Stimulated activated naive CD8-positive, alpha-beta T cell treated with anti-CD3 and anti-CD28 coated beads, Interleukin-15, amount 100 ng/mL, for 72 hours (primary cell): ENCODE measurements at regions not wholly inside any gene's neighbourhood (a gene's known extent, or its start where the extent isn't known, plus 50 kb on each side); places are given as distances from the start of the nearest gene placed in this dataset.
"Not testable (repeated sequence)": the region's sequence is repeated elsewhere in the genome, so short reads cannot be mapped to it uniquely, and the experiment has no call there.

Source experiments
- ATAC-seq: fragments of 150-1000 bp; cut with Tn5 transposase; 2 replicates; pipeline ENCODE4 v1.10.0; 2021; ENCODE audit warnings: mild to moderate bottlenecking, moderate library complexity
- DNase-seq, 2 donors: peaks; one replicate each; pipeline ENCODE4 v3.0.0; 2021 to 2022
- H3K27ac Mint-ChIP-seq, 2 donors: one replicate each; pipeline ENCODE4 v1.8.0; 2022; ENCODE audit warnings: mild to moderate bottlenecking in 2 of 2, mixed read lengths in 2 of 2, moderate library complexity in 2 of 2
- H3K27me3 Mint-ChIP-seq: one replicate; pipeline ENCODE4 v1.8.0; 2022; ENCODE audit warnings: mixed read lengths
- H3K4me1 Mint-ChIP-seq: one replicate; pipeline ENCODE4 v1.8.0; 2022; ENCODE audit warnings: mild to moderate bottlenecking, mixed read lengths
- H3K4me3 Mint-ChIP-seq, 2 donors: one replicate each; pipeline ENCODE4 v1.8.0; 2022; ENCODE audit warnings: mild to moderate bottlenecking in 2 of 2, mixed read lengths in 2 of 2, moderate library complexity in 1 of 2
- H3K9me3 Mint-ChIP-seq, 2 donors: one replicate each; pipeline ENCODE4 v1.8.0; 2022; ENCODE audit warnings: mixed read lengths in 2 of 2

GRCh38 chr20:29871816-29872215 is 1385.6 kb upstream of the DEFB115 start:
- not testable (repeated sequence) for H3K27me3 Mint-ChIP-seq, ATAC-seq, DNase-seq, H3K4me3 Mint-ChIP-seq, H3K4me1 Mint-ChIP-seq, H3K27ac Mint-ChIP-seq
- H3K9me3 Mint-ChIP-seq = peaks cover 18 to 53% of the 10 kb centered on the region in 2 donors

- Mint-ChIP-seq H3K4me3 (no peak overlapping the region), H3K27me3 (no peaks in the 10 kb centered on the region)
- peak in 1 of 2 donors; percentile 38 for DNase-seq
These were observed 1383.5 kb upstream of the DEFB115 start for GRCh38 chr20:29873946-29874345.

GRCh38 chr20:29874476-29875202 is 1382.8 kb upstream of the DEFB115 start:
- no peak for ATAC-seq
- H3K27ac Mint-ChIP-seq = no peak overlapping the region
- H3K27me3 Mint-ChIP-seq = no peaks in the 10 kb centered on the region
- DNase-seq = no peak
- H3K9me3 Mint-ChIP-seq = peaks cover 27 to 59% of the 10 kb centered on the region in 2 donors
- no peak overlapping the region for H3K4me3 Mint-ChIP-seq
- H3K4me1 Mint-ChIP-seq = no peaks in the 10 kb centered on the region

More at GRCh38 chr20:29873946-29874345, 1383.5 kb upstream of the DEFB115 start:
- Mint-ChIP-seq H3K9me3 (peaks cover 29 to 63% of the 10 kb centered on the region in 2 donors), H3K27ac (no peak overlapping the region), H3K4me1 (no peaks in the 10 kb centered on the region)
- no peak for ATAC-seq

GRCh38 chr20:29875321-29876083 is 1382.0 kb upstream of the DEFB115 start:
- peaks cover 25 to 60% of the 10 kb centered on the region in 2 donors for H3K9me3 Mint-ChIP-seq
- H3K27ac Mint-ChIP-seq = peak overlapping the region in 1 of 2 donors; percentile 5
- ATAC-seq = peak; percentile 51
- DNase-seq, H3K4me1 Mint-ChIP-seq, H3K4me3 Mint-ChIP-seq, H3K27me3 Mint-ChIP-seq: not testable (repeated sequence)

- not testable (repeated sequence) for H3K27me3 Mint-ChIP-seq, DNase-seq, H3K4me1 Mint-ChIP-seq
- Mint-ChIP-seq H3K4me3 (peak overlapping the region in 1 of 2 donors; percentile 4), H3K27ac (peak overlapping the region in 1 of 2 donors; percentile 84), H3K9me3 (peaks cover 25 to 63% of the 10 kb centered on the region in 2 donors)
- peak; percentile 51 for ATAC-seq
These were observed 1381.2 kb upstream of the DEFB115 start for GRCh38 chr20:29876084-29876910.

GRCh38 chr20:29876911-29877285 is 1380.6 kb upstream of the DEFB115 start:
- Mint-ChIP-seq H3K4me3 (peak overlapping the region in 1 of 2 donors; percentile 4), H3K9me3 (peaks cover 25 to 64% of the 10 kb centered on the region in 2 donors), H3K27me3 (no peaks in the 10 kb centered on the region), H3K4me1 (no peaks in the 10 kb centered on the region), H3K27ac (no peak overlapping the region)
- ATAC-seq = no peak
- DNase-seq = no peak

- peak overlapping the region in 1 of 2 donors; percentile 52 for H3K4me3 Mint-ChIP-seq
- H3K9me3 Mint-ChIP-seq = peaks cover 30 to 70% of the 10 kb centered on the region in 2 donors
- ATAC-seq = peak; percentile 19
- H3K4me1 Mint-ChIP-seq, H3K27ac Mint-ChIP-seq, DNase-seq, H3K27me3 Mint-ChIP-seq: not testable (repeated sequence)
These were observed 1379.8 kb upstream of the DEFB115 start for GRCh38 chr20:29877411-29878280.

- Mint-ChIP-seq H3K9me3 (peaks cover 30 to 65% of the 10 kb centered on the region in 2 donors), H3K27ac (no peak overlapping the region), H3K4me3 (peak overlapping the region in 1 of 2 donors; percentile 52), H3K27me3 (no peaks in the 10 kb centered on the region), H3K4me1 (no peaks in the 10 kb centered on the region)
- ATAC-seq (peak; percentile 57), DNase-seq (no peak)
These were observed 1379.2 kb upstream of the DEFB115 start for GRCh38 chr20:29878281-29878741.

GRCh38 chr20:29878777-29879442 is 1378.6 kb upstream of the DEFB115 start:
- DNase-seq (peak; percentile 15 to 36), ATAC-seq (peak; percentile 45)
- Mint-ChIP-seq H3K4me1 (no peaks in the 10 kb centered on the region), H3K27ac (no peak overlapping the region), H3K27me3 (no peaks in the 10 kb centered on the region), H3K9me3 (peaks cover 36 to 70% of the 10 kb centered on the region in 2 donors), H3K4me3 (peak overlapping the region in 1 of 2 donors; percentile 52)

- H3K27ac Mint-ChIP-seq, H3K4me3 Mint-ChIP-seq, H3K4me1 Mint-ChIP-seq, ATAC-seq, DNase-seq, H3K27me3 Mint-ChIP-seq: not testable (repeated sequence)
- peaks cover 33 to 68% of the 10 kb centered on the region in 2 donors for H3K9me3 Mint-ChIP-seq
These were observed 1376.4 kb upstream of the DEFB115 start for GRCh38 chr20:29881107-29881506.

GRCh38 chr20:29883514-29884219 is 1373.8 kb upstream of the DEFB115 start:
- not testable (repeated sequence) for H3K27ac Mint-ChIP-seq, DNase-seq, H3K4me1 Mint-ChIP-seq, H3K4me3 Mint-ChIP-seq, H3K27me3 Mint-ChIP-seq
- peaks cover 22 to 69% of the 10 kb centered on the region in 2 donors for H3K9me3 Mint-ChIP-seq
- peak; percentile 45 for ATAC-seq

GRCh38 chr20:29884322-29884721 is 1373.1 kb upstream of the DEFB115 start:
- not testable (repeated sequence) for ATAC-seq, H3K4me3 Mint-ChIP-seq, H3K27ac Mint-ChIP-seq, H3K27me3 Mint-ChIP-seq, H3K4me1 Mint-ChIP-seq, DNase-seq
- H3K9me3 Mint-ChIP-seq = peaks cover 18 to 69% of the 10 kb centered on the region in 2 donors

GRCh38 chr20:29885282-29886185 is 1371.9 kb upstream of the DEFB115 start:
- H3K4me1 Mint-ChIP-seq, H3K27ac Mint-ChIP-seq, DNase-seq, ATAC-seq, H3K27me3 Mint-ChIP-seq, H3K4me3 Mint-ChIP-seq: not testable (repeated sequence)
- H3K9me3 Mint-ChIP-seq = peaks cover 18 to 67% of the 10 kb centered on the region in 2 donors
